CD4-positive, CD25-positive, alpha-beta regulatory T cell (primary cell): ENCODE measurements at regions not wholly inside any gene's neighbourhood (a gene's known extent, or its start where the extent isn't known, plus 50 kb on each side); places are given as distances from the start of the nearest gene placed in this dataset.

ENCODE experiments used
- ATAC-seq, 2 donors: fragments of 150-1000 bp; cut with Tn5 transposase; one replicate each; pipeline ENCODE4 v1.10.0; 2021; ENCODE audit warnings: low read depth in 2 of 2, moderate number of reproducible peaks in 2 of 2, moderate library complexity in 1 of 2
- DNase-seq, 3 donors: peaks; one replicate each; pipeline versions ENCODE4 v3.0.0 to v3.0.0-alpha.2; 2012 to 2022; ENCODE audit warnings: mixed read lengths in 1 of 3
- H3K27ac ChIP-seq: one replicate; pipeline ENCODE4 v1.7.0; 2013; ENCODE audit warnings: mild to moderate bottlenecking, low read length; ENCODE audit not compliant: insufficient read depth, poor library complexity, severe bottlenecking
- H3K27me3 ChIP-seq: one replicate; pipeline ENCODE4 v1.7.0; 2013; ENCODE audit warnings: low read length; ENCODE audit not compliant: control insufficient read depth, insufficient read depth
- H3K36me3 ChIP-seq: one replicate; pipeline ENCODE4 v1.7.0; 2013; ENCODE audit warnings: mild to moderate bottlenecking, low read length, moderate library complexity; ENCODE audit not compliant: control insufficient read depth, insufficient read depth
- H3K4me1 ChIP-seq: 2 replicates; pipeline ENCODE4 v1.7.0; 2013; ENCODE audit warnings: mild to moderate bottlenecking, low read length; ENCODE audit not compliant: insufficient read depth, control insufficient read depth, poor library complexity, severe bottlenecking
- H3K4me3 ChIP-seq: one replicate; pipeline ENCODE4 v1.7.0; 2013; ENCODE audit warnings: low read depth, mild to moderate bottlenecking, low read length, moderate library complexity
- H3K9me3 ChIP-seq, 2 experiments: 1 replicate in 1 of 2; 2 replicates in 1 of 2; pipeline ENCODE4 v1.7.0; 2013; ENCODE audit warnings: low read length in 2 of 2, mild to moderate bottlenecking in 1 of 2, moderate library complexity in 1 of 2; ENCODE audit not compliant: control insufficient read depth in 2 of 2
- H3K27ac Mint-ChIP-seq, 3 donors: one replicate each; pipeline ENCODE4 v1.8.0; 2020 to 2022; ENCODE audit warnings: mild to moderate bottlenecking in 3 of 3, mixed read lengths in 3 of 3, moderate library complexity in 2 of 3
- H3K27me3 Mint-ChIP-seq: one replicate; pipeline ENCODE4 v1.8.0; 2022; ENCODE audit warnings: mild to moderate bottlenecking, mixed read lengths
- H3K36me3 Mint-ChIP-seq: one replicate; pipeline ENCODE4 v1.8.0; 2020; ENCODE audit warnings: mixed read lengths
- H3K4me1 Mint-ChIP-seq, 4 donors: one replicate each; pipeline ENCODE4 v1.8.0; 2020 to 2022; ENCODE audit warnings: mixed read lengths in 4 of 4, mild to moderate bottlenecking in 1 of 4
- H3K4me3 Mint-ChIP-seq, 4 donors: one replicate each; pipeline ENCODE4 v1.8.0; 2020 to 2022; ENCODE audit warnings: mild to moderate bottlenecking in 4 of 4, mixed read lengths in 4 of 4, moderate library complexity in 3 of 4
- H3K9me3 Mint-ChIP-seq, 7 donors: one replicate each; pipeline ENCODE4 v1.8.0; 2020 to 2022; ENCODE audit warnings: mixed read lengths in 7 of 7, mild to moderate bottlenecking in 3 of 7, moderate library complexity in 2 of 7

DNA sequence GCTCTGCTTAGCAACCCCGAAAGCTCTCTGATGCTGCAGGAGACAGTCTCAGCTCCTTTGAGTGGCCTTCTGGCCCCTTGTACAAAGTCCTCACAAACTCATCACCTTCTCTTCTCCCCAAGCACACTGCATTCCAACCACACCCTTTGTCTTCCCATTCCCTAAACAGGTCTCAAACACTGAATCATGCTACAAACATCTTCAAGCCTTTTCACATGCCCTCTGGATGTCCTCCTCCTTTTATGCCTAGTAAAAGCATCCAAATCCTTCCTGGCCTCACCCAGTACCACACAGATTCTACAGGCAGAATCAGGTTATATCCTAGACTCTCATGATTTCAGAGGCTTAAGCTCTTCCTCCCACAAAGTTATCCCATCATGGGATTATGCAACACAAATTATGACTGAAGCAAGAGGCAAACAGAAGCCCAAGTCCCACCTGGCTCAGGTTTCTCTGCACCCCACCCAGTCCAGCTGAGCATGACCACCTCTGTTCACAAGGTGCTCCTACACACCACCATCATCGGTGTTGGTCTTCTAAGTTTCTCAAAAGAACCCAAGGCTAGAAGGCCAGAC, 61.4 kb upstream of the PCED1B start:
- H3K27me3 ChIP-seq, result peaks cover 30% of the 10 kb centered on the region
- ATAC-seq (no peak), DNase-seq (no peak)
- Mint-ChIP-seq H3K9me3 (peaks cover 0 to 5% (median 0%) of the 10 kb centered on the region in 7 donors), H3K27me3 (peaks cover 31% of the 10 kb centered on the region), H3K27ac (no peak overlapping the region), H3K4me1 (peaks cover 0 to 4% (median 0%) of the 10 kb centered on the region in 4 donors), H3K36me3 (no peaks in the 10 kb centered on the region), H3K4me3 (no peak overlapping the region)
- H3K27ac ChIP-seq, result no peak overlapping the region
- no peaks in the 10 kb centered on the region for H3K4me1 ChIP-seq
- no peaks in the 10 kb centered on the region for H3K9me3 ChIP-seq
- H3K4me3 ChIP-seq, result no peak overlapping the region
- no peaks in the 10 kb centered on the region for H3K36me3 ChIP-seq

DNA sequence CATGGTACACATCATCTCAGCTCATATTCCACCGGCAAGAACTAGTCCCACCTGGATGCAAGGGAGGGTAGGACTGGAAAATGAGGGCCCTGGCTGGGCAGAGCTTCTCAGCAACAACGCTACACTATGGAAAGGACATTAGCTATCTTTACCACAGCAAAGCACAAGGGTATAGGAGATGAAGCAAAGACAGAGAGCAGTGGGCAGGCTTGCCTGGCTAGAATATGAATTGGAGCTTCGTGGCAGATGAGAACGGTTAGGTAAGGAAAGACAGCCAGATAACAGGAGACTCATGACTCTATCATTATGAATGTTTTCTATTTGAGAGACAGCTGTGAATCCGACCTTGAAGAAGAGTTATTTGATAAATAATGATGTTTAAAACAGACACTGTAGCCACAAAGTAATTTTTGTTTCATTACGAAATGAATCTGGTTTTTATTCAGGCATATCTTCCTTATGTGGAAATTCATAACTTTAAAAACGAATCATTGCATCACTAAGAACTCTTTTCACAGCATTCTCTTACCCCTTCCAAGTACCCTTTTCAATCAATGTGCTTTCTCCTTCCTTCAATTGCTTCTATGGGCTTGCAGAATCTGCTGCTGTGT, 59.1 kb upstream of the PCED1B start:
- no peaks in the 10 kb centered on the region for H3K4me1 ChIP-seq
- H3K9me3 ChIP-seq, result no peaks in the 10 kb centered on the region
- DNase-seq (no peak), ATAC-seq (no peak)
- peaks cover 22% of the 10 kb centered on the region for H3K27me3 ChIP-seq
- no peak overlapping the region for H3K27ac ChIP-seq
- no peak overlapping the region for H3K4me3 ChIP-seq
- Mint-ChIP-seq H3K9me3 (peaks cover 0 to 3% (median 0%) of the 10 kb centered on the region in 7 donors), H3K27me3 (peaks cover 29% of the 10 kb centered on the region), H3K4me3 (peak overlapping the region in 1 of 4 donors; percentile 54), H3K4me1 (peaks cover 0 to 4% (median 0%) of the 10 kb centered on the region in 4 donors), H3K27ac (peak overlapping the region in 1 of 3 donors; percentile 29), H3K36me3 (no peaks in the 10 kb centered on the region)
- H3K36me3 ChIP-seq, result no peaks in the 10 kb centered on the region

DNA sequence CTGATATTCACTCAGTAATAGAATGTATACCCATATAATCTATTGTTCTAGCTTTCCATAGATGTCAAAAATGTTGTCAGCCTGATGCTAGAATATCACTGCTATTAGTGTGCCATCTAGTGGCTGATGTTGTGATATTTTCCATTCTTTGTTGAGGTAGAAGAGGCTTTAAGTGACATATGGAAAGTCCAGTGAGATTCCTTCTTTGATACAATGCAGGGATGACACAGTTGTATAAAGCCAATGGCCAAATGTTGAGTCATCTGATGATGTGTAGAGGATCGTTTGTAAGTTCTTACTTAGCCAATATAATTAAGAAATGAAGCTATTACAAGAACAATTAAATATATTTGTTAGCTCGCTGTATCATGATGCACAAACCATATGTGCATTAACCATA, 58.1 kb upstream of the PCED1B start:
- Histone ChIP-seq H3K36me3 (no peaks in the 10 kb centered on the region), H3K27ac (no peak overlapping the region), H3K4me1 (no peaks in the 10 kb centered on the region), H3K27me3 (peaks cover 18% of the 10 kb centered on the region), H3K4me3 (no peak overlapping the region), H3K9me3 (no peaks in the 10 kb centered on the region)
- DNase-seq (peak in 2 of 3 donors; percentile 43 to 65), ATAC-seq (peak; percentile 45 to 58)
- Mint-ChIP-seq H3K4me1 (peaks cover 0 to 4% (median 0%) of the 10 kb centered on the region in 4 donors), H3K9me3 (peaks cover 0 to 3% (median 0%) of the 10 kb centered on the region in 7 donors), H3K27me3 (peaks cover 25% of the 10 kb centered on the region), H3K4me3 (no peak overlapping the region), H3K36me3 (no peaks in the 10 kb centered on the region), H3K27ac (no peak overlapping the region)

DNA sequence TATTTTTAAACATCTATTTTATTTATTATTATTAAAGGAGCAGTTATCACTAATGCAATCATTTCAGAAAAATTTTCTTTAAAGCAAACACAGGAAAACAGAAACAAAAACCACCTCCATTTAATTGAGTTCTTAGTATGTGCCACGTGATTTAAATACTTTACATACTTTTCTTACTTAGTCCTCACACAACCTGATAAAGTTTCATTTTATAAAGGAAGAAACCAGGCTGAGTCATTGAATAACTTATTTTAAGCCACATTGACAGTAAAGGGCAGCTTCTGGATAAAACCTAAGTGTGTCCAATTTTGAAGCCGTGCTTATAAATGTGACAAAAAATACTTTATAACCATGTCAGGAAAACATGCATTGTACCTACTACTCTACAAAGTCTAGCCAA, 57.1 kb upstream of the PCED1B start:
- DNase-seq (no peak), ATAC-seq (no peak)
- Mint-ChIP-seq H3K36me3 (no peaks in the 10 kb centered on the region), H3K4me1 (peaks cover 0 to 4% (median 0%) of the 10 kb centered on the region in 4 donors), H3K9me3 (no peaks in the 10 kb centered on the region), H3K27ac (no peak overlapping the region), H3K4me3 (no peak overlapping the region), H3K27me3 (peaks cover 21% of the 10 kb centered on the region)
- Histone ChIP-seq H3K4me3 (no peak overlapping the region), H3K27ac (no peak overlapping the region), H3K36me3 (no peaks in the 10 kb centered on the region), H3K9me3 (no peaks in the 10 kb centered on the region), H3K4me1 (no peaks in the 10 kb centered on the region), H3K27me3 (peaks cover 16% of the 10 kb centered on the region)

DNA sequence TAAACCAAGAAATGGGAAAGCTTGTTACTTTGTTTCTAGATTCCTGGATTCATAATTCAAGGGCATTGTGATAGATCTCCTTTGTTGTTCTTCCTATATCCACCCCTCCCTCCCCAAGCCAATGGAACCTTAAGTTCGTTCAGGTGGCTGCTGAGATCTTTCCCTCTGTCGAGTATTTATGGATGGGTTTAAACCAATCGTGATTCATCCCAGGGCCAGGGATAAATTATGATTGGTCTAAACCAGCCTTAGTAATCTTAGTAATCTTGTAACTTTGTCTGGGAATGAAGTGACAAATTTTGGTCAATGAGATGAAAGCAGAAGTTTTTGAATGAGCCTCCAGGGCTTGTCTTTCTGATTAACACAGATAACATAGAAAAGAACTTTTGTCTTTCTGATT, 56.1 kb upstream of the PCED1B start:
- Mint-ChIP-seq H3K36me3 (no peaks in the 10 kb centered on the region), H3K9me3 (no peaks in the 10 kb centered on the region), H3K4me1 (peaks cover 0 to 4% (median 0%) of the 10 kb centered on the region in 4 donors), H3K27me3 (peaks cover 20% of the 10 kb centered on the region), H3K27ac (no peak overlapping the region), H3K4me3 (no peak overlapping the region)
- ATAC-seq, result no peak
- Histone ChIP-seq H3K27ac (no peak overlapping the region), H3K36me3 (no peaks in the 10 kb centered on the region), H3K4me3 (no peak overlapping the region), H3K9me3 (no peaks in the 10 kb centered on the region), H3K4me1 (no peaks in the 10 kb centered on the region), H3K27me3 (peaks cover 14% of the 10 kb centered on the region)
- DNase-seq, result no peak

DNA sequence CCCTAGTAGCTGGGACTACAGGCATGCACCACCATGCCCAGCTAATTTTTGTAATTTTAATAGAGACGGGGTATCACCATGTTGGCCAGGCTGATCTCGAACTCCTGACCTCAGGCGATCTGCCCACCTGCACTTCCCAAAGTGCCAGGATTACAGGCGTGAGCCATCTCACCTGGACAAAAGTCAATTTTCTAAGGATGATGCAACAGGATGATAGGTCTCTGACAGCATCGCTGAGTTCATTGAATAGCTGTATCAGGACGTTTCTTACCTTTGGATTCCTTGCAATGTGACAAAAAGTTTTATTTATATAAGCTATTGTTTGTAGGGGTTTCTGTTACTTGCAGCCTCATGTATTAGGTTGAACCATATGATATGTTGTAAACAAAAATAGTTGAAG, 55.5 kb upstream of the PCED1B start:
- H3K36me3 ChIP-seq, result no peaks in the 10 kb centered on the region
- no peak overlapping the region for H3K27ac Mint-ChIP-seq
- H3K4me1 ChIP-seq, result no peaks in the 10 kb centered on the region
- ATAC-seq (no peak), DNase-seq (no peak)
- H3K9me3 Mint-ChIP-seq, result no peaks in the 10 kb centered on the region
- peaks cover 0 to 4% (median 0%) of the 10 kb centered on the region in 4 donors for H3K4me1 Mint-ChIP-seq
- no peak overlapping the region for H3K4me3 Mint-ChIP-seq
- H3K27me3 Mint-ChIP-seq, result peaks cover 14% of the 10 kb centered on the region
- no peaks in the 10 kb centered on the region for H3K36me3 Mint-ChIP-seq
- no peaks in the 10 kb centered on the region for H3K9me3 ChIP-seq
- H3K27ac ChIP-seq, result no peak overlapping the region
- H3K4me3 ChIP-seq, result no peak overlapping the region
- H3K27me3 ChIP-seq, result peaks cover 12% of the 10 kb centered on the region

DNA sequence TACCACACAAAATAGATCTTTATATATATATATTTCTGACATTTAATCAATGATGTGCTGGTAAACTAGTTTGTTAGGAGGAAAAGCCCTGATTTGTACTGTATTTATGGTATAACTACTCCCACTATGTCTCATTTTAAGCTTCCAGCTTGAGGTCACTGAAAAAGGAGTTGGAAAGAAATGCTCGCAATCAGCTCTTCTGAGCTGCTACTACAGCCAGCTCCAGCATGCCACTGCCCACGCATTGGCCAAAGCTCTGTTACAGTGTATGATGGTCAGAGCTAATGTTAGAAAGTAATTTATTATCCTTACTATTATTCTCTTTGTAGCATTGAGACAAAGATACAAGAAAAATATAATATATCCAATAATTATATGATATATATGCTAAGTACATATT, 55.0 kb upstream of the PCED1B start:
- Histone ChIP-seq H3K36me3 (no peaks in the 10 kb centered on the region), H3K9me3 (no peaks in the 10 kb centered on the region), H3K27ac (no peak overlapping the region), H3K4me1 (no peaks in the 10 kb centered on the region), H3K27me3 (peaks cover 9% of the 10 kb centered on the region), H3K4me3 (no peak overlapping the region)
- Mint-ChIP-seq H3K27ac (no peak overlapping the region), H3K4me3 (no peak overlapping the region), H3K27me3 (peaks cover 14% of the 10 kb centered on the region), H3K9me3 (no peaks in the 10 kb centered on the region), H3K4me1 (peaks cover 0 to 4% (median 0%) of the 10 kb centered on the region in 4 donors), H3K36me3 (no peaks in the 10 kb centered on the region)
- ATAC-seq (no peak), DNase-seq (no peak)

DNA sequence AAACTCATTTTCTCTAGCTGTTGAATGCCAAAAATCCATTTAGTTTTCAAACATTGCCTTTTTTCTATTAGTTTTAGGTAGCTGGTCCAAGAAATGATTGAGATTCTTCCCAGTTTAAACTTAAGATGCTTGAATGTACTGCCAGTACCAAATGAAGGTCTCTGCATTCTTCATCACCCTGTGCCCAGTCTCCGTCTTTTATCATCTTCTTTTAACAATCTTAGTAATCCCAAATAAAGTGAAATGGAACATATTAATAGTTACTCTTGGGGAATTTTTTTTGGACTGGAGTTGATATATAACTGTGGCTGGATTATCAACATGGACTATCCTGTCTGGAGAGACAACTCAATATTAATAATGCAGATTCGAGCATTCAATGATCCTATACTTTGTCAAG, 54.1 kb upstream of the PCED1B start:
- no peaks in the 10 kb centered on the region for H3K36me3 Mint-ChIP-seq
- no peaks in the 10 kb centered on the region for H3K9me3 Mint-ChIP-seq
- no peak overlapping the region for H3K4me3 ChIP-seq
- H3K27me3 ChIP-seq, result peaks cover 6% of the 10 kb centered on the region
- no peak overlapping the region for H3K27ac ChIP-seq
- no peaks in the 10 kb centered on the region for H3K36me3 ChIP-seq
- H3K4me1 Mint-ChIP-seq, result peaks cover 0 to 5% (median 2%) of the 10 kb centered on the region in 4 donors
- no peak for ATAC-seq
- H3K27me3 Mint-ChIP-seq, result peaks cover 22% of the 10 kb centered on the region
- no peak for DNase-seq
- H3K4me1 ChIP-seq, result no peaks in the 10 kb centered on the region
- no peak overlapping the region for H3K4me3 Mint-ChIP-seq
- H3K27ac Mint-ChIP-seq, result no peak overlapping the region
- no peaks in the 10 kb centered on the region for H3K9me3 ChIP-seq
